SJSA1 (cell line): ENCODE measurements at regions not wholly inside any gene's neighbourhood (a gene's known extent, or its start where the extent isn't known, plus 50 kb on each side); places are given as distances from the start of the nearest gene placed in this dataset.

Experiments
- DNase-seq, 2 experiments: peaks; one replicate each; pipeline ENCODE4 v3.0.0-alpha.2; 2015 to 2020; ENCODE audit warnings: low spot score in 2 of 2, low read depth in 1 of 2
- H3K27ac ChIP-seq: fragments of 250-450 bp; sonication (Bioruptor Pico); 2 replicates; pipeline ENCODE4 v1.5.1; 2020; ENCODE audit warnings: mild to moderate bottlenecking, moderate library complexity
- H3K27me3 ChIP-seq: fragments of 250-450 bp; sonication (Bioruptor Pico); replicated peaks from 2 replicates; pipeline ENCODE4 v1.5.1; 2020; ENCODE audit warnings: mild to moderate bottlenecking, moderate library complexity
- H3K36me3 ChIP-seq: fragments of 250-450 bp; sonication (Bioruptor Pico); 2 replicates; pipeline ENCODE4 v1.5.1; 2020; ENCODE audit warnings: mild to moderate bottlenecking
- H3K4me1 ChIP-seq: fragments of 250-450 bp; sonication (Bioruptor Pico); replicated peaks from 2 replicates; pipeline ENCODE4 v1.6.1; 2021; ENCODE audit warnings: mild to moderate bottlenecking
- H3K4me3 ChIP-seq: fragments of 250-450 bp; sonication (Bioruptor Pico); 2 replicates; pipeline ENCODE4 v1.5.1; 2020; ENCODE audit warnings: mild to moderate bottlenecking
- H3K9me3 ChIP-seq: fragments of 250-450 bp; sonication (Bioruptor Pico); replicated peaks from 2 replicates; pipeline ENCODE4 v1.5.1; 2020; ENCODE audit warnings: mild to moderate bottlenecking

DNA sequence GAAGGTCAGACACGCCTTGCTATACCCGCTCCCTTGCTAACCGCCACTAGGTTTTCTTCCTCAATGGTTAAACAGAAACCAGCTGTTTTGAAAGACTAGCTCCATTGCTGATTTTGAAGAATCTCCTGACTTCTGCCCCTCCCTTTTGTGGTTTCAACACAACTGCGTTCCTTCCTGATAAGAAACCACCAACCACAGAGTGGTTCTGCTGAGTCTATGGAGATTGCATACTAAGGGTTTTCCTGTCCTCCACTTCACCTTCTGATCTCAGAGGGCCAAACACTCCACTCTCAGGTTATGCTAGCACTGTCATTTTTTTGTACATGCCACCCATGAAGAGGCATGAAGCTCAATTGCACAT is 207.9 kb downstream of the MYLK4 start:
- H3K27ac ChIP-seq: peak overlapping the region; percentile 8; the same call in 1 of the 2 replicates
- H3K4me1 ChIP-seq: peaks cover 27% of the 10 kb centered on the region
- DNase-seq: peak; percentile 78 to 92
- H3K4me3 ChIP-seq: no peak overlapping the region
- H3K9me3 ChIP-seq: no peaks in the 10 kb centered on the region
- no peaks in the 10 kb centered on the region for H3K27me3 ChIP-seq
- H3K36me3 ChIP-seq: no peaks in the 10 kb centered on the region

GRCh38 chr6:2542101-2542857 is 208.4 kb downstream of the MYLK4 start:
- DNase-seq: no peak
- Histone ChIP-seq H3K36me3 (no peaks in the 10 kb centered on the region), H3K27me3 (no peaks in the 10 kb centered on the region), H3K9me3 (no peaks in the 10 kb centered on the region), H3K4me1 (peaks cover 27% of the 10 kb centered on the region), H3K27ac (peak overlapping the region; percentile 8; the same call in 1 of the 2 replicates), H3K4me3 (no peak overlapping the region)

GRCh38 chr6:2536451-2536850 is 214.3 kb downstream of the MYLK4 start:
- Histone ChIP-seq H3K4me1 (peaks cover 10% of the 10 kb centered on the region), H3K9me3 (no peaks in the 10 kb centered on the region), H3K4me3 (no peak overlapping the region), H3K27me3 (no peaks in the 10 kb centered on the region), H3K27ac (no peak overlapping the region), H3K36me3 (no peaks in the 10 kb centered on the region)
- DNase-seq: no peak

GRCh38 chr6:2535506-2535905 is 215.2 kb downstream of the MYLK4 start:
- Histone ChIP-seq H3K9me3 (no peaks in the 10 kb centered on the region), H3K4me1 (peaks cover 12% of the 10 kb centered on the region), H3K4me3 (no peak overlapping the region), H3K27ac (no peak overlapping the region), H3K36me3 (no peaks in the 10 kb centered on the region), H3K27me3 (no peaks in the 10 kb centered on the region)
- DNase-seq: no peak

DNA sequence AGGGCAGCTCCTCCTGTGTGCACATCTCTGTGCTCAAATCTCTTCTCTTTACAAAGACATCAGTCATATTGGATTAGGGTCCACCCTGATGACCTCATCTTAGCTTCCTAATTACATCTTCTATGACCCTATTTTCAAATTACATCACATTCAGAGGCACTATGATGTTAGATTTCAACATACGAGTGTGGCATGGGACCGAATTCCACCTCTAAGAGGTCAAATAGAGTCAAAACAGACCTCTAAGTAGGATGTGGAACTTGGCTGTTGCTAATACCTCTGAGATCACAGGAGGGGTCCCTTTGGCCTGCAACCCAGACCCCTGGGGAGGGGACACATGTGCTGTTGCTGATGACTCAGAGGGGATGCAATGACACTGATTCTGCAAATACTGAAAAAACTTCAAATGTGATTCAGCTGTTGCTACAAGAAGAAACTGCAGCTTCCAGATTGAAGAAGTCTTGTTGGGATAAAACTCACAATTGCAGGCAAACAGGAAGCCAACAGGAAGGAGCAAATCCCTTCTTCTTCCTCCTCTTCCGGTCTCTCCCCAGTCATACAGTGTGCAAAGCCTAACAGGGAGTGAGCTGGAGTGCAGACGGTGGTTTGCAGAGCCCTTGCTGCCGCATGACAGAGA is 216.2 kb downstream of the MYLK4 start:
- no peaks in the 10 kb centered on the region for H3K36me3 ChIP-seq
- no peaks in the 10 kb centered on the region for H3K9me3 ChIP-seq
- H3K27me3 ChIP-seq: no peaks in the 10 kb centered on the region
- H3K4me1 ChIP-seq: peaks cover 12% of the 10 kb centered on the region
- no peak overlapping the region for H3K4me3 ChIP-seq
- H3K27ac ChIP-seq: no peak overlapping the region
- no peak for DNase-seq

GRCh38 chr6:2531426-2532215 is 219.1 kb downstream of the MYLK4 start:
- no peak overlapping the region for H3K4me3 ChIP-seq

DNA sequence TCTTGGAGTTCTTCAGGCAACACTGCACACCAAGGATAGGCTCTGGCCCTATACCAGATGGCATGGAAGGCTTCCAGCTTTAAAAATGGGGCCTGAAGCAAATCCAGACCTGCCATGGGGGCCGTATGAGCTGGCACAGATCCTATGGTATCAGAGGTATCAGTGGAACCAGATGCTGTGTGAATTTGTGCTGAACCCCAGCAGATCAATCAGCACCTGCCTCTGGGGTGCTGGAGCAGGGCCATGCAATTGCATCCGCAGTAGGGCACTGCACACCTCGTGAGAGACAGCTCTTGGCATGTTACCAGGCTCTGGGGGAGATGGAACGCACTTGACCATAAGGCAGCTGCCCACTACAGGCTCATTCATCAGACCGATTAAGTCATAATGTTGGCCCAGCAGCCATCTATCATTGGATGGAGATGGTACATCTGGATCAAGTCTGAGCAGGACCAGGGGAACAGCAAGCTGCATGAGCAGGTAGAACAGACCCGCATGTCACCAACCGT is 221.5 kb downstream of the MYLK4 start:
- no peaks in the 10 kb centered on the region for H3K9me3 ChIP-seq
- H3K27me3 ChIP-seq: no peaks in the 10 kb centered on the region
- H3K4me1 ChIP-seq: peaks cover 12% of the 10 kb centered on the region
- no peak overlapping the region for H3K4me3 ChIP-seq
- H3K27ac ChIP-seq: no peak overlapping the region
- no peaks in the 10 kb centered on the region for H3K36me3 ChIP-seq
- DNase-seq: peak in 1 of 2 experiments; percentile 15

More at GRCh38 chr6:2531426-2532215, 219.1 kb downstream of the MYLK4 start:
- Histone ChIP-seq H3K36me3 (no peaks in the 10 kb centered on the region), H3K27me3 (no peaks in the 10 kb centered on the region), H3K9me3 (no peaks in the 10 kb centered on the region), H3K4me1 (peaks cover 12% of the 10 kb centered on the region), H3K27ac (no peak overlapping the region)
- DNase-seq: peak in 1 of 2 experiments; percentile 51

DNA sequence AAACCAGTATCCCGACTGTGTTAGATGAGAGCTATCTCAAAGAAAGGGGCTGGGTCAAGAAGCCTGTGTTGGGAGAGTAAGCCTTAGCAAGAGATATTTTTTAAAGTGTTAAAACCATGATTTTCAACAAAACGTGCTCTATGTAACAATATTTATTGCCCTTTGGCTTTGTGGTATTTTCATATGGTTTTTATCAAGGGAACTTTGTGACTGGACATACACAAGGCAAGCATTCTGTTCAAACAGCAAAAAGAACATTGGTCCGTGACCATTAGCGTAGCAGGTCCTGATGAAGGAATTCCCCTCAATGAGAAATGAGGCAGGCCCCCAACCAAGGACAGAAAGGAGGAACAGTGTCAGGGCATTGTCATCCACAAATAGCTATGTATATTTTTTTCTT is 222.6 kb downstream of the MYLK4 start:
- Histone ChIP-seq H3K4me3 (no peak overlapping the region), H3K36me3 (no peaks in the 10 kb centered on the region), H3K27ac (no peak overlapping the region), H3K4me1 (peaks cover 12% of the 10 kb centered on the region), H3K9me3 (no peaks in the 10 kb centered on the region), H3K27me3 (no peaks in the 10 kb centered on the region)
- DNase-seq: peak in 1 of 2 experiments; percentile 3

- no peak for DNase-seq
- Histone ChIP-seq H3K27me3 (no peaks in the 10 kb centered on the region), H3K4me1 (peaks cover 19% of the 10 kb centered on the region), H3K36me3 (no peaks in the 10 kb centered on the region), H3K27ac (no peak overlapping the region), H3K4me3 (no peak overlapping the region), H3K9me3 (no peaks in the 10 kb centered on the region)
These were observed 224.0 kb downstream of the MYLK4 start for GRCh38 chr6:2526766-2527165.

DNA sequence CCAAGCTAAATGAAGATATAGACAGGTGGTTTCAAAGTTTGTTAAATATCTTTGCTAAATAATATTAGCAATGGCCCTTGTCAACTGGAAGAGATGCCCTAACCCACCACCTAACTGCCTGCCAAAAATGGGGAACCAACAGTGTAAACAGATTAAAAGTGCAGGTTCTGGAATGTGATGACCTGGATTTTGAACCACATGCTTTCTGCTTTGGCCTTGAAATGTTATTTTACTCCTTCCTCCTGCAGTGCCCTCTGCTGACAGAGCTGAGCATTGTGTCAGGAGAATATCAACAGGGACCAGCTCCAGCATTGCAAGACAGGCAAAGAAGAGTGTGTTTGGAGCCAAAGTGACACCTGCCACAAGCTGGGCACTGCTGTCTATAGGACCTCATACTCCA is 226.6 kb downstream of the MYLK4 start:
- Histone ChIP-seq H3K9me3 (0 out of 2 replicates have a peak, but pooled peaks cover 6% of the 10 kb centered on the region), H3K4me3 (no peak overlapping the region), H3K4me1 (peaks cover 16% of the 10 kb centered on the region), H3K27me3 (no peaks in the 10 kb centered on the region), H3K36me3 (no peaks in the 10 kb centered on the region), H3K27ac (no peak overlapping the region)
- peak in 1 of 2 experiments; percentile 23 for DNase-seq

DNA sequence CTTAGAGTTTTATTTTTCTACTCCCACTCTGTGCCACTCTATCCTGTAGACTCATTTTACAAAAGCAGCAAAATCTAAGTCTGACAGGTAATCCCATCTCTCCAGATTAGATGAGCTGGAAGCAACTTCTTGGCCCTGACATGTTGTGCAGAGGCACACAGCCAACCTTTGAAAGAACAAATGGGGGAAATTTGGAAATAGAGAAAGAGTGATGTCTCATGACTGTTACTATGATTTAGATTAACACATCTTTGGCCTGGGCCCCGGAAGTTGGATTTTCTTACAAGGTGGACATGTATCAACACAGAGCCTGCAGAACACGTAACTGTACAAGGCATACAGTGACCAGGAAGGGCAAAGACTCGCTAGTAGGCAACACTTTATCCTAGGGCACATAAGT is 227.7 kb downstream of the MYLK4 start:
- Histone ChIP-seq H3K27me3 (no peaks in the 10 kb centered on the region), H3K9me3 (peaks cover 8% of the 10 kb centered on the region; the same call in 1 of the 2 replicates), H3K4me1 (peaks cover 16% of the 10 kb centered on the region), H3K36me3 (no peaks in the 10 kb centered on the region), H3K4me3 (no peak overlapping the region), H3K27ac (no peak overlapping the region)
- DNase-seq: no peak

- Histone ChIP-seq H3K27ac (peak overlapping the region; percentile 57), H3K36me3 (no peaks in the 10 kb centered on the region), H3K9me3 (peaks cover 8% of the 10 kb centered on the region; the same call in 1 of the 2 replicates), H3K4me3 (no peak overlapping the region), H3K27me3 (no peaks in the 10 kb centered on the region), H3K4me1 (peaks cover 16% of the 10 kb centered on the region)
- DNase-seq: peak; percentile 70 to 71
These were observed 228.2 kb downstream of the MYLK4 start for GRCh38 chr6:2522521-2522920.

DNA sequence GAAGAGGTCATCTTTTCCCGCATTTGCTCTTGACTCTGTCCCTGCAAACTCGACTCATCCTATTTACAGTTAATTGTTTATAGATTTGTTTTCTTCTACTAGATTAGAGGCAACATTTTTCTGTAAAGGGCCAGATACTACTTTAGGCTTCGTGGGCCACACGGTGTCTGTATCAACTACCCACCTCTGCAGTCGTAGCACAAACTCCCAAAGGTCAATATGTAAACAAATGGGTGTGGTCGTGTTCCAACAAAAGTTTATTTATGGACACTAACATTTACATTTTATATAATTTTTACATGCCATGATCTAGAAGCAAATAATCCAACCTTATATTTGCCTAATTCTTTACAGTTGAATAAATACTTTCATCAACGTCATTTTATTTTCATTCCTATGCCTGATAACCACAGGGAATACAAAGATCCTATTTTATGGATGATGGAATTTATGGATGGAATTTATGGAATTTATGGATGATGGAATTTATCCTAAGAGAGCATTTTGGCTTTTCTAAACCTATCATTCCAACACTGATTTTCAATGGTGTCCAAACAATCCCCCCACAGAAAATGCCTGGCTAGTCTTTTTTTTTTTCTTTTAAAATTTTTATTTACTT is 232.8 kb downstream of the MYLK4 start:
- Histone ChIP-seq H3K36me3 (no peaks in the 10 kb centered on the region), H3K27ac (no peak overlapping the region), H3K27me3 (no peaks in the 10 kb centered on the region), H3K4me1 (peaks cover 19% of the 10 kb centered on the region), H3K9me3 (peaks cover 8% of the 10 kb centered on the region; the same call in 1 of the 2 replicates), H3K4me3 (no peak overlapping the region)
- no peak for DNase-seq
